ENCODE measurements at regions not wholly inside any gene's neighbourhood (a gene's known extent, or its start where the extent isn't known, plus 50 kb on each side); places are given as distances from the start of the nearest gene placed in this dataset.

DNA sequence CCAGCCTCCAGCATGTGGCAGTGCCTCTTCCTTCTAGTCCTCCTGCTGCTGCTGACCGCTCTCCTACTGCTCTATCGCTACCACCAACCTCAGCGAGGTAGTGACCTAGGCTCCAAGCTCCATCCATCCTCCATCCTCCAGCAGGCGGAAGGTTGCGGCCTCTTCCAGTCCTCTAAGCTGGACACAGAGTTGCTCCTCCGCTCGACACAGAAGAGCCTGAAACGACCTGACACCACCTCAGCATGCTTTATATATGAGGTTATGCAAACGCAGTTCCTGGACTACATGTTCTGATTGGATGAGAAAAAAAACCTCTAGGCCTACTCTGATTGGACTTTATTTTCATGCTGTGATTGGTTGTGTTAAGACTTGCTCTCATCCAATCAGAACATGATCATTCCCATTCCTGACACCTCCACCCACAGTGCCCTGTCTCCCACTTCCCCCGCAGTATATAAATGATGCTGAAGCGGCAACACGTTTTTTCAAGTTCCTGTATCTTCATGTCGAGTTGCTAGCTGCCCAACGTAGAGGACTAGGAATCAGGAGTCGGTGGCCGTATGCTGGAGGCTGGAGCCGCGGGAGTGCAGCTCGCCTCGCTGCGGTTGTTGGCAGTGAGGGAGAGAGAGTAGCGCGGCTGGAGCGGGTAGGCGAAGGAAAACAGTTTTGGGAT is 398.1 kb downstream of the KCNJ18 start:
- TF ChIP-seq, protein P1, sequence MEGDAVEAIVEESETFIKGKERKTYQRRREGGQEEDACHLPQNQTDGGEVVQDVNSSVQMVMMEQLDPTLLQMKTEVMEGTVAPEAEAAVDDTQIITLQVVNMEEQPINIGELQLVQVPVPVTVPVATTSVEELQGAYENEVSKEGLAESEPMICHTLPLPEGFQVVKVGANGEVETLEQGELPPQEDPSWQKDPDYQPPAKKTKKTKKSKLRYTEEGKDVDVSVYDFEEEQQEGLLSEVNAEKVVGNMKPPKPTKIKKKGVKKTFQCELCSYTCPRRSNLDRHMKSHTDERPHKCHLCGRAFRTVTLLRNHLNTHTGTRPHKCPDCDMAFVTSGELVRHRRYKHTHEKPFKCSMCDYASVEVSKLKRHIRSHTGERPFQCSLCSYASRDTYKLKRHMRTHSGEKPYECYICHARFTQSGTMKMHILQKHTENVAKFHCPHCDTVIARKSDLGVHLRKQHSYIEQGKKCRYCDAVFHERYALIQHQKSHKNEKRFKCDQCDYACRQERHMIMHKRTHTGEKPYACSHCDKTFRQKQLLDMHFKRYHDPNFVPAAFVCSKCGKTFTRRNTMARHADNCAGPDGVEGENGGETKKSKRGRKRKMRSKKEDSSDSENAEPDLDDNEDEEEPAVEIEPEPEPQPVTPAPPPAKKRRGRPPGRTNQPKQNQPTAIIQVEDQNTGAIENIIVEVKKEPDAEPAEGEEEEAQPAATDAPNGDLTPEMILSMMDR (IDR thresholded peaks at IDR 0.05; ENCODE audit: borderline replicate concordance, extremely low read depth, low read length, poor library complexity, severe bottlenecking) = no peak
- TF ChIP-seq EZH2 (IDR thresholded peaks at IDR 0.05; ENCODE audit: borderline replicate concordance, low read depth, low read length, severe bottlenecking) = no peak
